Activated CD4-positive, alpha-beta T cell treated with anti-CD3 and anti-CD28 coated beads, Interleukin-2, amount 50 U/mL, for 24 hours (primary cell): ENCODE measurements at regions not wholly inside any gene's neighbourhood (a gene's known extent, or its start where the extent isn't known, plus 50 kb on each side); places are given as distances from the start of the nearest gene placed in this dataset.

Experiments
- DNase-seq, 2 donors: peaks; one replicate each; pipeline ENCODE4 v3.0.0-alpha.2; 2020; ENCODE audit warnings: low read depth in 1 of 2, low spot score in 1 of 2

- DNase-seq, result no peak
These were observed 84.6 kb downstream of the MATN1 start for GRCh38 chr1:30638811-30639210.

- DNase-seq, result no peak
These were observed 85.3 kb downstream of the MATN1 start for GRCh38 chr1:30638086-30638485.

GRCh38 chr1:30637183-30637980, 86.0 kb downstream of the MATN1 start:
- no peak for DNase-seq

DNA sequence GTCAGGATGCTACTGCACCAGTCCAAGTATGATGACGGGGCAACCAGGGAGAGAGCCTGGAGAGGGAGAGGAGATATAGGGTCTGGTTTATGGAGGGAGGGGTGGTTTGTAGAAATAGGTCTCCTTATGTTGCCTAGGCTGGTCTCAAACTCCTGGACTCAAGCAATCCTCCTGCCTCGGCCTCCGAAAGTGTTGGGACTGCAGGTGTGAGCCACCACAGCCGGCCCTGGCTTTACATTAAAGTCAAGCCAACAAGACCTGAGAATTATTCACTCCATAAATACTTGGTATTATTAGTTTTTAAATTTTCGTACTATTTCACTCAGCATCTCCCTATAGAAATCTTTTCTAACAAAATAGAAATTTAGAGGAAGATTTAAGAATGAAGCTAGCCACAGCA, 86.8 kb downstream of the MATN1 start:
- no peak for DNase-seq

DNA sequence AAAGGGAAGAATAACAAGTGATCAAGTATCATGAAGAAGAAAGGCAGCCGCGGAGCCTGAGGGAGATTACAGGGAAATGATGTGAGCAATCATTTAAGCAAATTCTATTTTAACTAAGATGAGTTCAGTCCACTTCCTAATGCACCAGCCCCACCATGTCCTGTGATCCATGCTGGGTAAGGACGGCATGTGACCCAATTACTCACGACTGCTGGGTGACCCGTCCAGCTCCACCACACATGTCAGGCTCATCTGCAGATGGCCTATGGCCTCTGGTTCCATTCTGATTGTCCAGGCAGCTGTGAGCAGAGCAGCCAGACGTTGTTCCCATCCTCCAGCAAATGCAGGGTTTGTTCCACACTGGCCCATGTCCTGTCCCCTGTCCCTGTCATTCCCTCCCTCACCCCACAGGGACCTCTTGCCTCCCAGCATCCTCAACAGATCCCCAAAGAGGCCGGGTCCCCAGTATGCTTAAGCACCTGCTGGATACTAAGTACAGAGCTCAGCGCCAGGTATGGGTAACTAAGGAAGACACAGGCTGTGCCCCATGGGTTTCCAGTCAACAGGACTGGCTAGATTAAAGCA, 87.9 kb downstream of the MATN1 start:
- DNase-seq, result no peak

DNA sequence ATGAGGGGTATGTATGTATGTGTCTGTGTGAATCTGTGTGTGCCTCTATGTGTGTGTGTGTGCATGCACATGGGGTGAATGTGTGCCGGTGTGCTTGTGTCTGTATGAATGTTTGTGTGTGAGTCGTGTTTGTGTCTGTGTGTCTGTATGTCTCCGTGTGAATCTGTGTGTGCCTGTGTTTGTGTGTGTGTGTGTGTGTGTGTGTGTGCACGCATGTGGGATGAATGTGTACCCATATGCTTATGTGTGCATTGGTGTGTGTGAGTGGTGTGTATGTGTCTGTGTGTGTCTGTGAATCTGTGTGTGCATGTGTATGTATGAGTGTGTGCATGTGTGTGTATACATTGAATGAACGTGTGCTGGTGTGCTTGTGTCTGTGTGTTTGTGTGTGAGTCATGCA, 88.9 kb downstream of the MATN1 start:
- no peak for DNase-seq

- no peak for DNase-seq
These were observed 90.1 kb downstream of the MATN1 start for GRCh38 chr1:30633294-30633693.

- no peak for DNase-seq
These were observed 90.9 kb downstream of the MATN1 start for GRCh38 chr1:30632481-30632880.

- DNase-seq, result no peak
These were observed 91.7 kb downstream of the MATN1 start for GRCh38 chr1:30631700-30632099.

DNA sequence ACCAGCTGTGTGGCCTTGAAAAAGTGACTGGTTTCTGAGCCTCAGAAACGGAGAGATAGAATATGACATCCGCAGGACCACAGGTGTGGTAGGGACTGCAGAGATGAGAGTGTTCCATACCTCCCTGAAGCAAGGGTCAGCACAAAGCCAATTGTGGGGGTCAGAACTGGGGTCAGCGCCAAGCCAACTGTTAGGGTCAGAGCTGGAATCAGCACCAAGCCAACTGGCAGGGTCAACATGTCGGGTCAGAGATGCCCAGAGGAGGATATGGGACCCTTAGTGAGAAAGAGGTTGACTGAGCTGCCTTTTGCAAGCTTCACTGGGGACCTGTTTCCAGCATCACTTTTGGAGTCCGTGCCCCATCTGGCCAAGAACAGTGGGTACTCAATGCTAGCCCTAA, 93.9 kb downstream of the MATN1 start:
- DNase-seq, result no peak

DNA sequence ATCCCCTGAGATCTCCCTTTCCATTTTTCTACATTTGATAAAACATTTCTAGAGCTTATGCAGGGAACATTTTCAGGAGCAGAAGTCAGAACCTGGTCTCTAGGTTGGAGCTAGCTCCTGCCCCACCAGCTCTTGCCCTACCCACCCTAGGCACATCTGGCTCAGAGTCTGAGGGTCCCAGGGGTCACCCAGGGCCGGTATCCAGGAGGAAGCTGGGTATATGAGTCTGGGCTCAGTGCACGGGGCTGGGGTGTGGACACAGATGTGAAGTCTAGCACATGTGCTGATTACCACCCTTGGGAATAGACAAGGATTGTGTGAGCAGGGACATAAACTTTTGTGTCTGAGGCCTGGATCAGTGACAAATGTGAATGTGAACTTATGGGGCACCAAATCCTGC, 95.4 kb downstream of the MATN1 start:
- no peak for DNase-seq

DNA sequence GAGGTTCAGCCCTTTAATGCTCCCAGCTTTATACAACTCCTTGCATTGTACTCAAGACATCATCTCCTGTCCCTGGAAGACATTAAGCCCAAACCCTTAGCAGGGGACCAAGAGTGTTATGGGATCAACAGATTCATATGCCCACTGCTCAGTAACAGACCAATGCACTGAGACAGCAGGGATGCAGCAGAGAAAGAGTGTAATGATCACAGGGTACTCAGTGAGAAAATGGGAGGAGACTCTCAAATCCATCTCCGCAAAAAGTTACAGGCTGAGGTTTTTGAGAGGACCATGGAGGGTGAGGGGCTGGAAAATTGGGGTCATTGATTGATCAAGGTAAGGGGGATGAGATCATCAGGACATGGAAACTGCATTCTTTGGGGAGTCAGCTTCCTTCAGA, 96.2 kb downstream of the MATN1 start:
- no peak for DNase-seq

DNA sequence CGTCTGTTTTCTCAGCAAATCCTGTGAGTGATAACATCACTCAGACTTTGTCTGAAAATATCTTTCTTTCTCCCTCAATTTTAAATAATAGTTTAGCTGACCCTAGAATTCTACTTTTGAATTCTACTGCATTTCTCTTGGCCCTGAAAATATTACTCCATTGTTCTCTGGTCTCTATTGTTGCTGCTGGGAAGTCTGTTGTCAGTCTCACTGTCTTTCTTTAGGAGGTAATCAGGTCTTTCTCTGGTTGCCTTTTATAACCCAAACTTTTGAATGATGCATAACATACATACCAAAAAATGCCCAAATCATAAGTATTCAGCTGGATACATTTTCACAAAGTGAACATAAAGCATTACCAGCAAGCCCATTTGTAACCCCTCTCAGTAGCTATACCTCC, 100.0 kb downstream of the MATN1 start:
- DNase-seq, result no peak

DNA sequence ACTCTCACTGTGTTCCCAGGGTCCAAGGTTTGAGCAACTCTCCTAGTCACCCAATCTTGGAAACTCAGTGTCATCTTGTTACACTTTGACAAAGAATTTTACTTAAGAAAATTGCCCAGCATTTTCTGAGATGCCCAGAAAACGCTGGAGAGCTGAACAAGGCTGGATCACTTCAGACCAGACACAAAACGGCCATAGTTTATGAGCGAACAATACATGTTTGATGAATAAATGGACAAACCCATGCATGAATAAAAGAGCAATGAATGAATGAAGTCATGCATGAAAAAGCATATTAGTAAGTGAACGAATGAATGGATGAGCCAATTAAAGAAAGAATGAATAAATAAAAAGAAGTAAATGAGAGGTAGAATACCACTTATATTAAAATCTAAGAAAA, 103.8 kb downstream of the MATN1 start:
- DNase-seq, result no peak

DNA sequence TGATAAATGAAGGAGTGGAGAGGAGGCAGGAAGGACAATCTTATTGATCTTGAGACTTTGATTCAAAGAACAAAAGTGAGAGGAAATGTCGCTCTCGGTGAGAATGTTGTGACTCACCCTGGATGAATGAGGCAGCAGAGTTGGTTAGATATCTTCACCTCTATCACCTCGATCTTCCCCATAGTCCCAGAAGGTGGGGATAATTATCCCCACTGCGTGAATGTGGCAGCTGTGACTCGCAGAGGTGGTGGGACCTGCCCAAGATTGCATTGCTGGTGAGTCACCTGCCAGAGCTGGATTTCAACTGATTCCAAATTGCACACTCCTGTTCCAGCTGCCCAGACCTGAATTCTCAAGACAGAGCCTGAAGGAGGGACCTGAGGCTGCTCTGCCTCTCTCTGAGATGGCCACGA, 105.0 kb downstream of the MATN1 start:
- no peak for DNase-seq

DNA sequence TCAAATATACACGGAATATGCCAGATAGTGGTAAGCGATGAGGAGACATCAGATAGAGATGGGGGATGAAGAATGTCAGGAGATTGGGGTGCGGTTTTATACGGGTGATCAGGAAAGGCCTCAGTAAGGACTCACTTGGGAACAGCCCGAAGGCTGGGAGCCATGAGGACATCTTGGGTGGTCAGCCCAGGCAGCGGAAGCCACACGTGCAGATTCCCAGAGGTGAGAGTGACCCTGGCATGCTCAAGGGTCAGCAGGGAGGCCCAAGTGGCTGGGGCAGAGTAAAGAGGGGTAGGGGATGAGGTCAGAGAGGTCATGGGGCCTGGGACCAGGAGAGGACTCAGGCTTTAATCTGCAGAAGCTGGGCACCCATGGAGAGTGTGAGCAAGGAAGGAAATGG, 106.6 kb downstream of the MATN1 start:
- DNase-seq, result no peak

- no peak for DNase-seq
These were observed 107.4 kb downstream of the MATN1 start for GRCh38 chr1:30615816-30616590.

- no peak for DNase-seq
These were observed 108.1 kb downstream of the MATN1 start for GRCh38 chr1:30615076-30615795.

GRCh38 chr1:30613188-30613587, 110.2 kb downstream of the MATN1 start:
- no peak for DNase-seq

DNA sequence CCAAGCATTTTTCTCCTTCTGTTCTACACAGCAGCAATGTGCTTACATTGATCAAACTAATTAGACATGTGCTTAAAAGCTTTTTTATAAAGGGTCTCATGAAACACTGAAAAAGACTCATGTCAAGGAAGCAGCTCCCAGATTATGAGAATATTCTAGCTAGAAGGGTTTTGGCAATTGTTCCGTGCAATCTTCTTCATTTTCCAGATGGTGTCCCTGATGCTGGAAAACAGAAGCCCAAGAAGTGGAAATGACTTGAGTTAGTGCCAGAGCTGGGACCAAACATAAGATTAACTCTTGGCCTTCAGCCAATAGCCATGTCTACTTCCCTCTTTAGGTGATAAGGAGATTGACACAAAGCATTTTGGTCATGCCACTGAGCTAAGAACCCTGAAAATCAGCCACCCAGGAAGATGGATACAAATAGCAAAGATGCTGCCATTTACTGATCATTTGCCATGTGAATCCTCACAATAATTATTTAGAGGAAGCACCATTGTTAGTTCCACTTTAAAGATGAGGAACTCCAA, 110.8 kb downstream of the MATN1 start:
- DNase-seq, result no peak

DNA sequence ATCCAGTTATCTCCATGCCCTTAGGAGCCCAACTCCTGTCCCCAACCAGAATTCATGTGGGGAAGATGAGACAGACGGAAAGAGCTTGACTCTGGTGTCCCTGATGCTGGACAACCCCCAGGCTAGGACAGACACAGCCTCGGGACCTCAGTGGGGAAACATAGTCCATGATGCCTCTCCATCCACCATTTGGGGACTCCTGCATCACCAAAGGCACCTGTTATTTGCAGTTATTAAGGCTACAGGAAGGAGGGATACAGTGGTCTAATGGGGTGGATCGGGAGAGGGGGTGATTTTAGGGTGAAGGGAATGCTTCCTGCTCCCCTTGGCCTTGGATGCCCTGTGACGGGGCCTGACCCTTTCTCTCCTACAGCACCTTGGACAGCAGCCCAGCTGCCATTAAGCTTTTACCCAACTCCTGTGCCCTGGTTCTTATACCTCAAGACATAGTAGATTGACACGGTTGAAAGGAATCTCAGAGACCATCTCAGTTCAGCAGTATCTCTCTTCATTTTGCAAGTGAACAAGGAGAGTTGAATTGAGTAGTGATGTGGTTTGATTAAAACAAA, 111.6 kb downstream of the MATN1 start:
- no peak for DNase-seq
